Natural killer cell (primary cell): ENCODE measurements at regions not wholly inside any gene's neighbourhood (a gene's known extent, or its start where the extent isn't known, plus 50 kb on each side); places are given as distances from the start of the nearest gene placed in this dataset.

ENCODE experiments used
- ATAC-seq, 3 donors: fragments of 150-1000 bp in 2 of 3; fragments of 200-7000 bp in 1 of 3; cut with Tn5 transposase; 1 replicate in 1 of 3; 2 replicates in 2 of 3; pipeline ENCODE4 v1.10.0; 2021; ENCODE audit warnings: mild to moderate bottlenecking in 2 of 3, moderate library complexity in 2 of 3
- DNase-seq, 2 donors: peaks; one replicate each; pipeline versions ENCODE4 v3.0.0 to v3.0.0-alpha.2; 2013 to 2021; ENCODE audit warnings: mixed read lengths in 1 of 2
- H3K27ac ChIP-seq: one replicate; pipeline ENCODE4 v1.5.1; 2013; ENCODE audit warnings: mild to moderate bottlenecking, low read length
- H3K27me3 ChIP-seq: one replicate; pipeline ENCODE4 v1.6.1; 2013; ENCODE audit warnings: low read length; ENCODE audit not compliant: control insufficient read depth, insufficient read depth
- H3K36me3 ChIP-seq: one replicate; pipeline ENCODE4 v1.6.1; 2013; ENCODE audit warnings: low read length; ENCODE audit not compliant: control insufficient read depth, insufficient read depth
- H3K4me1 ChIP-seq: one replicate; pipeline ENCODE4 v1.6.1; 2013; ENCODE audit warnings: low read length; ENCODE audit not compliant: control insufficient read depth, insufficient read depth
- H3K4me3 ChIP-seq: one replicate; pipeline ENCODE4 v1.5.1; 2013; ENCODE audit warnings: low read length
- H3K9me3 ChIP-seq: one replicate; pipeline ENCODE4 v1.6.1; 2013; ENCODE audit warnings: low read length; ENCODE audit not compliant: control insufficient read depth, insufficient read depth
- H3K27ac Mint-ChIP-seq, 2 donors: one replicate each; pipeline ENCODE4 v1.8.0; 2022; ENCODE audit warnings: mild to moderate bottlenecking in 2 of 2, mixed read lengths in 2 of 2, moderate library complexity in 1 of 2
- H3K27me3 Mint-ChIP-seq, 2 donors: one replicate each; pipeline ENCODE4 v1.8.0; 2022; ENCODE audit warnings: low read depth in 2 of 2, mixed read lengths in 2 of 2
- H3K36me3 Mint-ChIP-seq: one replicate; pipeline ENCODE4 v1.8.0; 2022; ENCODE audit warnings: mixed read lengths
- H3K4me1 Mint-ChIP-seq, 2 donors: one replicate each; pipeline ENCODE4 v1.8.0; 2022; ENCODE audit warnings: mixed read lengths in 2 of 2
- H3K4me3 Mint-ChIP-seq: one replicate; pipeline ENCODE4 v1.8.0; 2022; ENCODE audit warnings: mild to moderate bottlenecking, moderate library complexity, mixed read lengths
- H3K9me3 Mint-ChIP-seq, 2 donors: one replicate each; pipeline ENCODE4 v1.8.0; 2022; ENCODE audit warnings: mixed read lengths in 2 of 2
- WGBS: methylation state at CpG from one replicate; pipeline ENCODE4 v1.1.7; 2013; ENCODE audit warnings: missing lambda C conversion rate; ENCODE audit not compliant: insufficient coverage; 5-methylcytosine and 5-hydroxymethylcytosine counted together
- intact Hi-C: fragments of 100-400 bp; cut with micrococcal nuclease; formaldehyde crosslinking; loops from one replicate; pipeline ENCODE4 v1.14.2; 2022
- TF ChIP-seq, protein P1 (sequence below): fragments of 200-600 bp; IDR thresholded peaks from one replicate; pipeline ENCODE4 v1.8.0; 2022; ENCODE audit warnings: antibody characterized with exemption

DNA sequence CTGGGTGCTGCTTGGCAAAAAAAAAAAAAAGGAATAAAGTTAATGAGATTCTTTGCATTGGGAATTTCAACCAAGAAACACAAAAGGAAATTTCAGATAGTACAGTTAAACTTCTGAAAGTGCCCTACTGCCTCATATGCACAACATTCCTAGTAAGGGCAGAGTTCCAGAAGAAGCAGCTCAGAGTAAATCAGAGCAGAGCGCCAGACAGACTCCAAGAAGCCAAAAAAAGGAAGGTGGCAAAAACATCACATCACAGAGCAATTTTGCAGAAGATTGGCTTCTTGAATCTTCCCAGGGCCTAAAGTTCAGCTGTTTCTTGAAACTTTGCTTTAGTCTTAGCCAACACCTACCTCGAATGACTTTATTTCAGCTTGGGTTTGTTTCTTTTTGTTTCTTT is 544.1 kb downstream of the XPNPEP1 start:
- H3K4me1 ChIP-seq, result no peaks in the 10 kb centered on the region
- Mint-ChIP-seq H3K27me3 (no peaks in the 10 kb centered on the region), H3K9me3 (peaks cover 4 to 7% of the 10 kb centered on the region in 2 donors), H3K36me3 (no peaks in the 10 kb centered on the region), H3K4me3 (no peak overlapping the region), H3K4me1 (no peaks in the 10 kb centered on the region), H3K27ac (no peak overlapping the region)
- TF ChIP-seq, protein P1, sequence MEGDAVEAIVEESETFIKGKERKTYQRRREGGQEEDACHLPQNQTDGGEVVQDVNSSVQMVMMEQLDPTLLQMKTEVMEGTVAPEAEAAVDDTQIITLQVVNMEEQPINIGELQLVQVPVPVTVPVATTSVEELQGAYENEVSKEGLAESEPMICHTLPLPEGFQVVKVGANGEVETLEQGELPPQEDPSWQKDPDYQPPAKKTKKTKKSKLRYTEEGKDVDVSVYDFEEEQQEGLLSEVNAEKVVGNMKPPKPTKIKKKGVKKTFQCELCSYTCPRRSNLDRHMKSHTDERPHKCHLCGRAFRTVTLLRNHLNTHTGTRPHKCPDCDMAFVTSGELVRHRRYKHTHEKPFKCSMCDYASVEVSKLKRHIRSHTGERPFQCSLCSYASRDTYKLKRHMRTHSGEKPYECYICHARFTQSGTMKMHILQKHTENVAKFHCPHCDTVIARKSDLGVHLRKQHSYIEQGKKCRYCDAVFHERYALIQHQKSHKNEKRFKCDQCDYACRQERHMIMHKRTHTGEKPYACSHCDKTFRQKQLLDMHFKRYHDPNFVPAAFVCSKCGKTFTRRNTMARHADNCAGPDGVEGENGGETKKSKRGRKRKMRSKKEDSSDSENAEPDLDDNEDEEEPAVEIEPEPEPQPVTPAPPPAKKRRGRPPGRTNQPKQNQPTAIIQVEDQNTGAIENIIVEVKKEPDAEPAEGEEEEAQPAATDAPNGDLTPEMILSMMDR, result no peak
- ATAC-seq (no peak), DNase-seq (no peak)
- H3K27ac ChIP-seq, result no peak overlapping the region
- no peak overlapping the region for H3K4me3 ChIP-seq
- H3K9me3 ChIP-seq, result no peaks in the 10 kb centered on the region
- WGBS, result 91% methylated on average over 2 of the region's 2 CpGs
- H3K27me3 ChIP-seq, result no peaks in the 10 kb centered on the region
- intact Hi-C loops, result no loop called here
- H3K36me3 ChIP-seq, result no peaks in the 10 kb centered on the region

DNA sequence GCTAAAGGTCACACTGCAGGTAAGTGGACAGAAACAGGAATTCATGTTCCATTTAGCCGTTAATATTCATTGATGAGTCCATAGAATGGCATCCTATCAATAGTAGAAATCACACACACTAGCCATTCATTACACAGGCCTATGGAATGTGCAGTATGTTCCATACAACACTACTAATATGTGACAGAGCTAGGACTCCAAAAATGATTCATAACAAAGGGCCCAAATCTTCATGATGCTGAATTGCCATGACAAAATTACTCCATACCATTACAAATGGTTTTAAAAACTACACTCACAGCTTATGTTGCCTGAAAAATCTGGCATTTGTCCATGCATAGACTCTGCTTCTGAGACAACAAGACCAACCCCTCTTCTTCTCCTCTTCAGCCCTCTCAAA is 549.1 kb downstream of the XPNPEP1 start:
- H3K36me3 Mint-ChIP-seq, result no peaks in the 10 kb centered on the region
- 67% methylated on average over 1 of the region's 1 CpG for WGBS
- Histone ChIP-seq H3K9me3 (no peaks in the 10 kb centered on the region), H3K36me3 (no peaks in the 10 kb centered on the region), H3K4me3 (no peak overlapping the region), H3K4me1 (no peaks in the 10 kb centered on the region), H3K27me3 (no peaks in the 10 kb centered on the region), H3K27ac (no peak overlapping the region)
- intact Hi-C loops, result no loop called here
- H3K4me1 Mint-ChIP-seq, result no peaks in the 10 kb centered on the region
- DNase-seq (no peak), ATAC-seq (no peak)
- no peak overlapping the region for H3K4me3 Mint-ChIP-seq
- peaks cover 5 to 20% of the 10 kb centered on the region in 2 donors for H3K9me3 Mint-ChIP-seq
- H3K27me3 Mint-ChIP-seq, result no peaks in the 10 kb centered on the region
- TF ChIP-seq, protein P1, result no peak
- H3K27ac Mint-ChIP-seq, result no peak overlapping the region

DNA sequence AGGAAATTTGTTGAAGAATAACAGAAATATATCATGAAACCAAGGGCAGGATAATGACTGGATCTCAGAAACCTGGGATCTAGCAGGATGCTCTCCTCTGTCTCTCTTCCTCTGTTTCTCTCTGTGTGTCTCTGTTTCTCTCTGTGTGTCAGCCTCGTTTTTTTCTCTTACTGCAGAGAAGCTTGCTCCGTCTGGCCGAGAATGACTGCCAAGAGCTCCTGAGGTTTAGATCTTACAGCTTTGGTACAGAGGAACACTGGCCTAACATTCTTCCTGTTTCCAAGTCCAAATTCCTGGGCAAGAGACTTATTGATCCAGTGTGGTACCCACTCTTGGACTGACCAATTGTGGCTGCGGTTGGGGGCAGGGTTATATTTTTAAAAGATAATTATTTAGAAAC is 564.0 kb downstream of the XPNPEP1 start:
- no peaks in the 10 kb centered on the region for H3K27me3 Mint-ChIP-seq
- DNase-seq, result no peak
- intact Hi-C loops, result no loop called here

DNA sequence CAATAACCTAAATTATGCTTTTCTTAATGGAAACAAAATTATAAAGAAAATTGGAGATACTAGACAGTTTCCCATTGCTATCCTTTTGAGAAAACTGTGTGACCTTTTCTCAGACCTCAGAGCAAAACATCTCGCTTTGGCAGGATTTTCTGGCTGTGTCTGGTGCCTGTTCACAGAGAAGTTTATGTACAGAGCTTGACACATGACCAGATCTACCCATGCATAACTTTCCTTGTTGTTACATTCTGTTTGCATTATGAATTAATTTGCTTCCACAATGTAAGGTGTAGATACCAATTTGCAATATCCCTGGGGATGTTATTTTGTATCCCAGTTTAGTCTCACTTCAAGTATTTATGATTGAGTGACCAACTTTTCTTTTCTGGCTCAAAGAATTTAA is 565.0 kb downstream of the XPNPEP1 start:
- H3K36me3 Mint-ChIP-seq, result no peaks in the 10 kb centered on the region
- Histone ChIP-seq H3K4me3 (no peak overlapping the region), H3K9me3 (peaks cover 4% of the 10 kb centered on the region), H3K27me3 (no peaks in the 10 kb centered on the region), H3K4me1 (no peaks in the 10 kb centered on the region), H3K36me3 (no peaks in the 10 kb centered on the region), H3K27ac (no peak overlapping the region)
- no peaks in the 10 kb centered on the region for H3K4me1 Mint-ChIP-seq
- intact Hi-C loops, result no loop called here
- no peak for ATAC-seq
- H3K4me3 Mint-ChIP-seq, result no peak overlapping the region
- DNase-seq, result no peak
- no peak overlapping the region for H3K27ac Mint-ChIP-seq
- H3K27me3 Mint-ChIP-seq, result no peaks in the 10 kb centered on the region
- peaks cover 9 to 11% of the 10 kb centered on the region in 2 donors for H3K9me3 Mint-ChIP-seq
- TF ChIP-seq, protein P1, result no peak
- 93% methylated on average over 1 of the region's 1 CpG for WGBS

More for the DNA sequence above, 564.0 kb downstream of the XPNPEP1 start:
- H3K9me3 ChIP-seq, result peaks cover 4% of the 10 kb centered on the region
- H3K36me3 ChIP-seq, result no peaks in the 10 kb centered on the region
- no peaks in the 10 kb centered on the region for H3K36me3 Mint-ChIP-seq
- TF ChIP-seq, protein P1, result no peak
- H3K27me3 ChIP-seq, result no peaks in the 10 kb centered on the region
- H3K4me3 Mint-ChIP-seq, result no peak overlapping the region
- H3K27ac Mint-ChIP-seq, result no peak overlapping the region
- H3K4me3 ChIP-seq, result no peak overlapping the region
- peaks cover 9 to 11% of the 10 kb centered on the region in 2 donors for H3K9me3 Mint-ChIP-seq
- no peaks in the 10 kb centered on the region for H3K4me1 ChIP-seq
- 62% methylated on average over 3 of the region's 4 CpGs for WGBS
- no peaks in the 10 kb centered on the region for H3K4me1 Mint-ChIP-seq
- no peak overlapping the region for H3K27ac ChIP-seq
- ATAC-seq, result no peak
